Stimulated activated CD8-positive, alpha-beta memory T cell treated with anti-CD3 and anti-CD28 coated beads, Interleukin-12 subunit alpha, Interleukin-12 subunit beta, amount 100 ng/mL, for 24 hours (primary cell): ENCODE measurements at regions not wholly inside any gene's neighbourhood (a gene's known extent, or its start where the extent isn't known, plus 50 kb on each side); places are given as distances from the start of the nearest gene placed in this dataset.

ENCODE experiments used
- DNase-seq: peaks from one replicate; pipeline ENCODE4 v3.0.0-alpha.2; 2020; ENCODE audit errors: extremely low read depth

GRCh38 chr13:85742355-85742754 lies 56.9 kb downstream of the SLITRK6 start:
- no peak for DNase-seq

- no peak for DNase-seq
Observed at GRCh38 chr13:85741017-85741416, 58.2 kb downstream of the SLITRK6 start.

- DNase-seq: no peak
Observed at GRCh38 chr13:85738696-85739320, 60.4 kb downstream of the SLITRK6 start.

- no peak for DNase-seq
Observed at GRCh38 chr13:85737952-85738351, 61.3 kb downstream of the SLITRK6 start.

GRCh38 chr13:85729296-85729695 lies 69.9 kb downstream of the SLITRK6 start:
- no peak for DNase-seq

- no peak for DNase-seq
Observed at GRCh38 chr13:85728811-85729210, 70.4 kb downstream of the SLITRK6 start.

- no peak for DNase-seq
Observed at GRCh38 chr13:85725433-85725832, 73.8 kb downstream of the SLITRK6 start.

- DNase-seq: no peak
Observed at GRCh38 chr13:85724546-85725432, 74.4 kb downstream of the SLITRK6 start.

- no peak for DNase-seq
Observed at GRCh38 chr13:85719749-85720148, 79.5 kb downstream of the SLITRK6 start.

- DNase-seq: no peak
Observed at GRCh38 chr13:85717921-85718320, 81.3 kb downstream of the SLITRK6 start.

- DNase-seq: no peak
Observed at GRCh38 chr13:85710545-85710944, 88.7 kb downstream of the SLITRK6 start.

- DNase-seq: no peak
Observed at GRCh38 chr13:85709721-85710120, 89.5 kb downstream of the SLITRK6 start.

GRCh38 chr13:85709072-85709471 lies 90.1 kb downstream of the SLITRK6 start:
- DNase-seq: no peak

- no peak for DNase-seq
Observed at GRCh38 chr13:85700906-85701305, 98.3 kb downstream of the SLITRK6 start.

- no peak for DNase-seq
Observed at GRCh38 chr13:85698256-85698655, 101.0 kb downstream of the SLITRK6 start.

GRCh38 chr13:85694992-85695391 lies 104.2 kb downstream of the SLITRK6 start:
- DNase-seq: no peak

GRCh38 chr13:85693889-85694511 lies 105.2 kb downstream of the SLITRK6 start:
- DNase-seq: no peak

GRCh38 chr13:85690368-85690767 lies 108.9 kb downstream of the SLITRK6 start:
- no peak for DNase-seq

GRCh38 chr13:85685436-85685835 lies 113.8 kb downstream of the SLITRK6 start:
- DNase-seq: no peak

GRCh38 chr13:85675151-85675907 lies 123.9 kb downstream of the SLITRK6 start:
- DNase-seq: no peak

GRCh38 chr13:85671336-85671735 lies 127.9 kb downstream of the SLITRK6 start:
- DNase-seq: no peak

GRCh38 chr13:85666356-85666755 lies 132.9 kb downstream of the SLITRK6 start:
- no peak for DNase-seq
